Effector memory CD4-positive, alpha-beta T cell (primary cell): ENCODE measurements at regions not wholly inside any gene's neighbourhood (a gene's known extent, or its start where the extent isn't known, plus 50 kb on each side); places are given as distances from the start of the nearest gene placed in this dataset.

Experiments used
- DNase-seq, 3 donors: peaks; one replicate each; pipeline ENCODE4 v3.0.0-alpha.2; 2020
- H3K27ac ChIP-seq: 2 replicates; pipeline ENCODE4 v1.7.0; 2013; ENCODE audit warnings: mild to moderate bottlenecking, low read length, moderate library complexity; ENCODE audit not compliant: insufficient read depth, poor library complexity, severe bottlenecking
- H3K27me3 ChIP-seq: replicated peaks from 2 replicates; pipeline ENCODE4 v1.7.0; 2013; ENCODE audit warnings: mild to moderate bottlenecking, low read length; ENCODE audit not compliant: insufficient read depth, control insufficient read depth, poor library complexity, severe bottlenecking
- H3K36me3 ChIP-seq: 2 replicates; pipeline ENCODE4 v1.7.0; 2013; ENCODE audit warnings: mild to moderate bottlenecking, low read length, moderate library complexity; ENCODE audit not compliant: control insufficient read depth, insufficient read depth
- H3K4me1 ChIP-seq: 2 replicates; pipeline ENCODE4 v1.7.0; 2013; ENCODE audit warnings: low read length, mild to moderate bottlenecking; ENCODE audit not compliant: control insufficient read depth, insufficient read depth, poor library complexity, severe bottlenecking
- H3K4me3 ChIP-seq: 2 replicates; pipeline ENCODE4 v1.7.0; 2013; ENCODE audit warnings: low read length, low read depth, mild to moderate bottlenecking; ENCODE audit not compliant: insufficient read depth, poor library complexity, severe bottlenecking
- H3K9me3 ChIP-seq: 2 replicates; pipeline ENCODE4 v1.7.0; 2013; ENCODE audit warnings: mild to moderate bottlenecking, low read length, moderate library complexity; ENCODE audit not compliant: control insufficient read depth

GRCh38 chr3:107263269-107264021 is 113.8 kb upstream of the CCDC54 start:
- no peaks in the 10 kb centered on the region for H3K4me1 ChIP-seq
- no peaks in the 10 kb centered on the region for H3K27me3 ChIP-seq
- H3K9me3 ChIP-seq, result no peaks in the 10 kb centered on the region
- peak overlapping the region; percentile 1 for H3K4me3 ChIP-seq
- no peak overlapping the region for H3K27ac ChIP-seq
- no peak for DNase-seq
- H3K36me3 ChIP-seq, result no peaks in the 10 kb centered on the region

DNA sequence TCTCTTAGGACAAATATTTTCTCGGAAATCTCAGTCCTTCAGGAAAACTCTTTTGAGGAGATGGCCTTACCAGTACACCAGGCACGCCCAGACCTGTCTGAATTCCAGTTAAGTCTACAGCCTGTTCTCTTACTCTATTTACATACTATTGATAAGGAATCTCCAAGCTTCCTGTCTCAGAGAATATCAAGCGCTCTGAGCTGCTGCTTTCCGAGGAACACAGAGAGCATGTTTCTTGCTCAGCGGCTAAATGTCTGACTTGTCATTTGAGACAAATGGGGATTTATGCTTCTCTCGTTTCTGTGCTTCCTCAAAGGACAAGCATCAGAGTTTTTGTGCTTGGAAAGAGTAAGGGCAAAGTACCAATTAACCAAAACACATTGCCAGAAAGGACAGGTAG is 112.4 kb upstream of the CCDC54 start:
- H3K36me3 ChIP-seq, result no peaks in the 10 kb centered on the region
- H3K4me1 ChIP-seq, result no peaks in the 10 kb centered on the region
- no peaks in the 10 kb centered on the region for H3K9me3 ChIP-seq
- no peak for DNase-seq
- no peaks in the 10 kb centered on the region for H3K27me3 ChIP-seq
- H3K4me3 ChIP-seq, result no peak overlapping the region
- no peak overlapping the region for H3K27ac ChIP-seq

GRCh38 chr3:107265526-107265925 is 111.7 kb upstream of the CCDC54 start:
- H3K4me1 ChIP-seq, result no peaks in the 10 kb centered on the region
- H3K9me3 ChIP-seq, result no peaks in the 10 kb centered on the region
- no peak overlapping the region for H3K4me3 ChIP-seq
- H3K27me3 ChIP-seq, result no peaks in the 10 kb centered on the region
- no peak for DNase-seq
- H3K36me3 ChIP-seq, result no peaks in the 10 kb centered on the region
- H3K27ac ChIP-seq, result no peak overlapping the region

GRCh38 chr3:107268469-107268868 is 108.8 kb upstream of the CCDC54 start:
- H3K27me3 ChIP-seq, result no peaks in the 10 kb centered on the region
- H3K36me3 ChIP-seq, result no peaks in the 10 kb centered on the region
- no peaks in the 10 kb centered on the region for H3K9me3 ChIP-seq
- H3K4me1 ChIP-seq, result no peaks in the 10 kb centered on the region
- no peak overlapping the region for H3K4me3 ChIP-seq
- no peak overlapping the region for H3K27ac ChIP-seq
- no peak for DNase-seq

DNA sequence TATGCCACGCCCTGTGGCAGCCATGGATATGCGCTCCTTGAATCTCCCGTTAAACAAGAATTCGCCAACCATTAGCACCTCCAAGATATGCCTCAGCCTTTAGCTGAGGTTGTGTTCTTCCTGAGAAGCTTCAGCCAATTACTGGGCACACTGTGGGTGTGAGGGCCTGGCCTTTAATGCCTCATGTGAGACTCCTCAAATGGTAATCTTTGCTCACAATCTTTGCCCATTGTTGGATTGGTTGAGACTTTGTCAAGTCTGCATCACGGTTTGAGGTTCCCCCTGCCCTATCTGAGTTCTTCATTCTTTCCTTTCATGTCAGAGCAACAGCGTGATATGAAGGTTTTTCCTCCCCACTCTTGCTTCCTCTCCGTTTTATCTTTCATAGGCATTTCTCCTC is 108.1 kb upstream of the CCDC54 start:
- Histone ChIP-seq H3K4me3 (no peak overlapping the region), H3K9me3 (no peaks in the 10 kb centered on the region), H3K27me3 (no peaks in the 10 kb centered on the region), H3K36me3 (no peaks in the 10 kb centered on the region), H3K27ac (no peak overlapping the region), H3K4me1 (no peaks in the 10 kb centered on the region)
- DNase-seq, result no peak

GRCh38 chr3:107271787-107272387 is 105.4 kb upstream of the CCDC54 start:
- no peak overlapping the region for H3K27ac ChIP-seq
- no peak overlapping the region for H3K4me3 ChIP-seq
- DNase-seq, result no peak
- no peaks in the 10 kb centered on the region for H3K27me3 ChIP-seq
- no peaks in the 10 kb centered on the region for H3K4me1 ChIP-seq
- H3K36me3 ChIP-seq, result no peaks in the 10 kb centered on the region
- no peaks in the 10 kb centered on the region for H3K9me3 ChIP-seq

GRCh38 chr3:107272471-107272870 is 104.8 kb upstream of the CCDC54 start:
- H3K36me3 ChIP-seq, result no peaks in the 10 kb centered on the region

DNA sequence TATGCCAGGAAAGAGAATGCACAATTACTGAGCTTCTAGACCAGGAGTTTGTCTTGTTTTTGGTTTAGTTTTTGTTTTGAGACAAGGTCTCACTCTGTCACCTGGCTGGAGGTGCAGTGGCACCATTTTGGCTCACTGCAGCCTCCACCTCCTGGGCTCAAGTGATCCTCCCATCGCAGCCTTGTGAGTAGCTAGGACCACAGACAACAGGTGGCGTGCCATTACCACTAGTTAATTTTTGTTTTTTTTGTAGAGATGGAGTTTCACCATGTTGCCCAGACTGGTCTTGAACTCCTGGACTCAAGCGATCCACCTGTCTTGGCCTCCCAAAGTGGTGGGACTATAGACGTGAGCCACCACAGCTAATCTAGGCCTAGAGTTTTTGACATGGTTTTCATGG is 104.4 kb upstream of the CCDC54 start:
- no peaks in the 10 kb centered on the region for H3K9me3 ChIP-seq
- H3K4me1 ChIP-seq, result no peaks in the 10 kb centered on the region
- H3K27me3 ChIP-seq, result no peaks in the 10 kb centered on the region
- H3K4me3 ChIP-seq, result no peak overlapping the region
- no peaks in the 10 kb centered on the region for H3K36me3 ChIP-seq
- no peak for DNase-seq
- H3K27ac ChIP-seq, result no peak overlapping the region

More at GRCh38 chr3:107272471-107272870, 104.8 kb upstream of the CCDC54 start:
- no peak for DNase-seq
- Histone ChIP-seq H3K9me3 (no peaks in the 10 kb centered on the region), H3K4me1 (no peaks in the 10 kb centered on the region), H3K4me3 (no peak overlapping the region), H3K27ac (no peak overlapping the region), H3K27me3 (no peaks in the 10 kb centered on the region)

DNA sequence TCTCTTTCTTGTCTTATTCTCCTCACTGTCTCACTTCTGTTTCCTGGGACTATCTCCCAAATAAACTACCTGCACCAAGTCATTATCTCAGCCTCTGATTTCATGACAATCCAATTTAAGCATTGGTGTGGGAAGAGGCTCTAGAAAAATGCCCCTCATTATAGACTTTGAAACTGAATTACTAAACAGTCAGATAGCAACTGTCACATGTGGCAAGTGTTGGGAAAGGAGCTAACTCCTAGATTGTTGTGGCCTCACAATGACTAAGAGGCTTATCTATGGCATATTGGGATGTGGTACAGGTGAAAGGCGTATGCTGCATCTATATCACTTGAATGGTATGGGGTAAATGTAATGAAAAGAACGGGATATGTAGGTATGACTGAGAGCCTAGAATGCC is 103.5 kb upstream of the CCDC54 start:
- no peak overlapping the region for H3K27ac ChIP-seq
- H3K4me1 ChIP-seq, result no peaks in the 10 kb centered on the region
- no peaks in the 10 kb centered on the region for H3K9me3 ChIP-seq
- no peaks in the 10 kb centered on the region for H3K27me3 ChIP-seq
- H3K36me3 ChIP-seq, result no peaks in the 10 kb centered on the region
- no peak overlapping the region for H3K4me3 ChIP-seq
- DNase-seq, result no peak

- no peak overlapping the region for H3K4me3 ChIP-seq
- DNase-seq, result no peak
- no peaks in the 10 kb centered on the region for H3K27me3 ChIP-seq
- H3K9me3 ChIP-seq, result no peaks in the 10 kb centered on the region
- no peak overlapping the region for H3K27ac ChIP-seq
- H3K36me3 ChIP-seq, result no peaks in the 10 kb centered on the region
- H3K4me1 ChIP-seq, result no peaks in the 10 kb centered on the region
Measured at GRCh38 chr3:107275511-107275910, 101.7 kb upstream of the CCDC54 start.
